Brain pericyte (primary cell): ENCODE measurements at regions not wholly inside any gene's neighbourhood (a gene's known extent, or its start where the extent isn't known, plus 50 kb on each side); places are given as distances from the start of the nearest gene placed in this dataset.
"Not testable (repeated sequence)": the region's sequence is repeated elsewhere in the genome, so short reads cannot be mapped to it uniquely, and the experiment has no call there.

ENCODE experiments used
- DNase-seq: peaks from one replicate; pipeline ENCODE4 v3.0.0-alpha.2; 2012; ENCODE audit warnings: low read depth, low spot score

GRCh38 chr9:115400796-115401195, 282.8 kb upstream of the TNC start:
- DNase-seq: peak; percentile 29

DNA sequence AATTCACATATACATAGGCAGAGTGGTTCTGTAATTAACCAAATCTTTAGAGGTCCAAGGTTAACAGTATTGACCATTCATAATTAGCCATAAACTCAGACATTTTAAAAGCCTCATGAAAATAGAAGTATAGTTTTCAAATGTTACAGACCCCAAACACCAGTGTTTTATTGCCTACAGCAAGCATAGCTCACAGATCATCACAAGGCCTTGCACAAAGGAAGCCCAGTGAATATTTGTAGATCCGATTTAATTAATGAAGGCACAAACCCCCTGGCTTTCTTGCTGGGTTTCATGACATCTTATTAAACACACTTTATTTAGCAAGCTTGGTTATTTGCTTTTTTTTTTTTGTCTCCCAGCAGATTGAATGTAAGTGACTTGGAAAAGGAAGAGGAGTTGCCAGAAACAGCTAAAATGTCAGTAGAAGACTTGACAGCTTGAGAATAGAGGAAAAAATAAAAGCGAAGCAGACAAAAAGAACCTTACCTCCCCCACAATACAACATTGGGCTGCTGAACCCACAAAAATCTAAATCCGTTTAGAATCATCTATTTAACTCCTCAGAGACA, 283.9 kb upstream of the TNC start:
- no peak for DNase-seq

- no peak for DNase-seq
These were observed 285.8 kb upstream of the TNC start for GRCh38 chr9:115403753-115404152.

DNA sequence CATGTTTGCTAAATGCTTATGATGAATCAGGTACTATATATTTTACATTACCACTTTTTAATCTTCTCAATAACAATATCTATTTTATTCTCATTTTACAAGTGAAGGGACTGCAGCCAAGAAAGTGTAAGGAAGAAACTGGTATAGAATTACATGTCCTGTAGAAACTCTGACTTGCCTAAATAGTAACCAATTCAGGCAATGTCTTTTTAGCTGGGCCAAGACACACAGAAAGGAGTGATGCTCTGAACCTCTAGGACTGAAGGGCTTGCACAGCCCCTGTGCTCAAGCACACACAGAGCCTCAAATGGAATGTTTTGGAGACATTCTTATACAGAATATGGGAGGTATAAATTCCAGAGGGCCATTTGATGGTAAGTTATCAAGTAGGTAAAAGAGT, 286.4 kb upstream of the TNC start:
- no peak for DNase-seq

GRCh38 chr9:115411516-115411915, 293.6 kb upstream of the TNC start:
- no peak for DNase-seq

DNA sequence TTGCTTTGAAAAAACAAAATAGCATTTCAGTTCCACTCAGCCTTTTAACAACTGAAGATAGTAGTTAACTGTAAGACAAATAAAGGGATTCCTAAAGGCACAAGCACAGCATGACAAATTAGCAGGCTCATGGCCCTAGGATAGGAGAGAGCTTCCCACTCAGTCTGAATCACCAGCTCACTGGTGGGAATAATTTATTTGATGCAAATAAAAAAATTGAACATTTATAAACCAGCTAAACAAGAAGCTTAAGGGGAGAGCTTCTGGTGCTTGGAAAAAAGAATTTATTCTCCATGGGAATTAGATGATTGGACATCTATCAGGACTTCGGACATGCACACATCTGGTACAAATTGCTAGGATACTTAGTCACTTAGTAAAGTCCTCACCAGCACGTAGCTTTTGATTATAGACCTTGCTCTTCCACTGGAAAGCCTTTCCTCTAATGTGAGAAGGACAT, 294.1 kb upstream of the TNC start:
- DNase-seq: no peak

GRCh38 chr9:115412656-115413055, 294.7 kb upstream of the TNC start:
- DNase-seq: no peak

DNA sequence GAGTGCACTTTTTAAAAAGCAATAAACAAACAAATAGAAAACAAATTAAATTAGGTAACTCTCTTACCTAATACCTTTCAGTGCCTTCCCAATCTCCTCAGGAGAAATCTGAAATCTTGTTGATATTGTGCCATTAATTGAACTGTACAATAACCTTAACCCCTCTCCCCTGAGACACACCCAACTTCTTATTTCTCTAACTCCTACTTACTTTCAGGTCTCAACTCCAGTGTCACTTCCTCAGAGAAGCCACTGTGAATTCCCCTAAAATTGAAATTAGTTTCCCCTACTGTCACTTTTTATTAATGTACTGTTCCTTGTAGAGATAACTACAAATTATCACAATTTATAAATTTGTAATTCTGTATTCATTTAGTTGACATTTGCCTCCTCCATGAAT, 295.3 kb upstream of the TNC start:
- DNase-seq: no peak

GRCh38 chr9:115413766-115414382, 295.9 kb upstream of the TNC start:
- no peak for DNase-seq

GRCh38 chr9:115414561-115414960, 296.6 kb upstream of the TNC start:
- no peak for DNase-seq

- no peak for DNase-seq
These were observed 297.5 kb upstream of the TNC start for GRCh38 chr9:115415450-115415849.

- no peak for DNase-seq
These were observed 298.3 kb upstream of the TNC start for GRCh38 chr9:115416299-115416698.

DNA sequence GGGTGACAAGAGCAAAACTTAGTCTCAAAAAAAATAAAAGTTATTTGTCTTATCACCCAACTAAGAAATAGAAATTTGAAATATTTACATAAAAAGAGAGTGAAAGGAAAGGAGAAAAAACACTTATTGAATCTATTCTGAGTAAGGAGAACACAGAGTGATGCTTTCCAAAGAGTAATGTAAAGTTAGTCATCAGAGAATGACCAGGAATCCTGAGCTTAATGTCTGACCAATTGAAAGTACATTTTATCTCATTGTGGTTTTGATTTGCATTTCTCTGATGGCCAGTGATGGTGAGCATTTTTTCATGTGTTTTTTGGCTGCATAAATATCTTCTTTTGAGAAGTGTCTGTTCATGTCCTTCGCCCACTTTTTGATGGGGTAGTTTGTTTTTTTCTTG, 300.2 kb upstream of the TNC start:
- DNase-seq: not testable (repeated sequence)

GRCh38 chr9:115422932-115423440, 305.0 kb upstream of the TNC start:
- DNase-seq: no peak

DNA sequence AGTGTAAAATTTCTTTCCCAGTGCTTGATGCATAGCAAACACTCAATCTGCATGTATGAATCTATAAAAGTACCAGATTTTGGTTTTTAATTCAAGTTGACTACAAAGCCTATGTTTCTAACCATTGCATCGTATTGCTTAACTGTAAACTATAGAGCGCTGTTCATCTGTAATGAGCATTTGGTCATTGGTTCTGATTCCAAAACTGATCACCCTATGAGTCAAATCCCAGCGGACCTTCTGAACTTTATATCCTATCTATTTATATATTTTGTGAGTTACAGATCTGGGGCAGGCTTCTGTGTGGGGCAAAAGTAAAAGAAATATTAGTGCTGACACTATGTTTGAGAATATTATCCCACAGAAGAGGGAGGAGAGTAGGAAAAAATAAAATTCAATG, 305.7 kb upstream of the TNC start:
- DNase-seq: no peak

DNA sequence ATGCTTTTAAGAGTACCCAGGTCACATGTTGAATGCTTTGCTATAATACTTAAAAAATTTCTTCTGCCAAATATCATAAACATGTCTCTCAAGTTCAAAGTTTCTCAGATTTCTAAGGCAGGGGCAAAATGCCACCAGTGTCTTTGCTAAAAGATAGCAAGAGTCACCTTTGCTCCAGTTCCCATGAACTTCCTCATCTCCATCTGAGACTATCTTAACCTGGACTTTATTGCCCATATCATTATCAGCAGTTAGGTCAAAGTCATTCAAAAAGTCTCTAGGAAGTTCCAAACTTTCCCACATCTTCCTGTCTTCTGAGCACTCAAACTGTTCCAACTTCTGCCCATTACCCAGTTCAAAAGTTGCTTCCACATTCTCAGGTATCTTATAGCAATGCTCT, 307.6 kb upstream of the TNC start:
- DNase-seq: no peak

- no peak for DNase-seq
These were observed 319.5 kb upstream of the TNC start for GRCh38 chr9:115437418-115437817.

DNA sequence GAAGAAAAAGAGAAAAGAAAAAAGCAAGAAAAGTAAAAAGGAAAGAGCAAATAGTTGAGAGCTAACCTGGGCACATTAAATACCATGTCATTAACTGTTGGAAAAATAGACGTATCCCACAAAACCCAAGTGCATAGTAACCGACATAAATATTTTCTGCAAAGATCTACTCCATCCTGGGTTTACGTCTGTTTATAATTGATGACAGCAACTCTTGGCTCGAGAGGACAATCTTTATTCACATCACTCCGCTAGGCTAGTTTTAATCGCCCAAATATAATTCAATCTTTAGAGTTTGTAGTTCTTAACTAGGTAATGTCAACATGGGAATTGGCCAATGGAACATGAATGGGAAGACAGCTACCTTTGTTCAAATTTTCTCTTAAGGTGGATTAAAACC, 321.7 kb upstream of the TNC start:
- no peak for DNase-seq

DNA sequence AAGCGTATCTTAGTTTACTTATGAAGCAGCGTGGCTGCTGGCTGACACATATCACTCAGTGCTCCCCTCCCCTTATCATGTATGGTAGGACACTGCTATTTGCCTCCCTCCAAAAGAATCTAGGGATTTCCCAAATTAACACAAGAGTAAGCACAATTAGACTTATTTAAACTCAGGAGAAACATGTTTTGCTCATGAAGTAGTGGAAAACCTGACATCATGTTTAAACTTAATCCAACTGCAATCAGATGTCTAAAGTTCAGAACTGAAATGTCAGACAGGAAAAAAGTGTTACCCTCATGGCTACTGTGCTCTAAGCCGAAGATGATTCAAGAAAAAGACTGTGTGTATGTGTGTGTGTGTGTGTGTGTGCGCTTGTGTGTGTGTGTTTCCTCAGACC, 324.1 kb upstream of the TNC start:
- DNase-seq: no peak

DNA sequence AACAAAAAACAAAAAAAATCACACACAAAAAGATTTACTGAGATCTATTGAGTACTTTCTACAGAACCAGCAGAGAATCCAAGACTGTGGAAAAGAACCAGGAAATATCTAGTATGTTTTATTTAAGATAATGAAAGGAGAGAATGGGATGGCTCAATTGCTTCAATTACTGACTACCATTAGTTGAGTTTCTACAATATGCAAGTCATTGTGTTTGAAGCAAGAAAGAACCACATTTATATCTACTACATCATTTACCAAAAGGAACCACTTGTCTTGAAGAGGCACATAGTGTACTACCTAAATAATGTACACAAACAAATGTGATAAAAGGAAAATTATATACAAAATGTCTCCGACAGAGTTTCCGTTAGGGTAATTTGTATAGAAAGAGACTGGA, 325.9 kb upstream of the TNC start:
- DNase-seq: no peak

- DNase-seq: no peak
These were observed 327.0 kb upstream of the TNC start for GRCh38 chr9:115444959-115445358.

DNA sequence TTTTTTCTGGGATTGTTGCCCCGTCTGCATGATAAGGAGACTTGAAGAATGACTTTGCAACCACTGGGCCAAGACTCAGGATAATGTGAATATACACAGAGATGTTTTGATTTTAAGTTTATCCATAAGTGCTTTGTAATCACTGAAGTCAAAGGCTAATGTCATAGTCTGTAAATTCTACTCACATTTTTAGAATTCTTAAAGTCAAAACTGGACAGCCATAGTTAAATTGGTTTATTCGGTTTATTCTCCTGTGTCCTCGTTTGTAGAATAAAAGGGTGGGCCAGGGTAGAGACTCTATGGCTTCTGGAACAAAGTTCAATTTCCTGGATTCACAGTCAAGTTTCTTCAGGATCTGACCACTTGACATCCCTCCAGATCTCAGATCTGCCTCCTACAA, 327.7 kb upstream of the TNC start:
- no peak for DNase-seq

GRCh38 chr9:115456515-115456914, 338.6 kb upstream of the TNC start:
- DNase-seq: no peak

GRCh38 chr9:115461280-115461679, 343.3 kb upstream of the TNC start:
- DNase-seq: no peak
